GM20000 (cell line): ENCODE measurements at regions not wholly inside any gene's neighbourhood (a gene's known extent, or its start where the extent isn't known, plus 50 kb on each side); places are given as distances from the start of the nearest gene placed in this dataset.

Experiments
- DNase-seq: peaks from one replicate; pipeline ENCODE4 v3.0.0; 2012; ENCODE audit warnings: low spot score
- CTCF ChIP-seq: IDR thresholded peaks from 2 replicates; pipeline ENCODE4 v1.5.1; 2012; ENCODE audit warnings: mild to moderate bottlenecking, control low read depth; ENCODE audit errors: extremely low read depth, missing control alignments

GRCh38 chr15:81939604-81940440, 106.0 kb downstream of the MEX3B start:
- TF ChIP-seq CTCF = peak; percentile 44
- peak; percentile 25 for DNase-seq

- no peak for TF ChIP-seq CTCF
- DNase-seq = no peak
These were observed 108.6 kb downstream of the MEX3B start for GRCh38 chr15:81937189-81937588.

GRCh38 chr15:81930582-81931369, 115.0 kb downstream of the MEX3B start:
- no peak for DNase-seq
- no peak for TF ChIP-seq CTCF

- no peak for DNase-seq
- no peak for TF ChIP-seq CTCF
These were observed 116.3 kb downstream of the MEX3B start for GRCh38 chr15:81929557-81929956.

- no peak for DNase-seq
- no peak for TF ChIP-seq CTCF
These were observed 118.8 kb downstream of the MEX3B start for GRCh38 chr15:81926981-81927380.

- no peak for TF ChIP-seq CTCF
These were observed 121.1 kb downstream of the MEX3B start for GRCh38 chr15:81924729-81925128.

GRCh38 chr15:81923561-81924350, 122.1 kb downstream of the MEX3B start:
- TF ChIP-seq CTCF = no peak
- DNase-seq = no peak

More at GRCh38 chr15:81924729-81925128, 121.1 kb downstream of the MEX3B start:
- DNase-seq = no peak
